GM12878 (cell line): ENCODE measurements at regions not wholly inside any gene's neighbourhood (a gene's known extent, or its start where the extent isn't known, plus 50 kb on each side); places are given as distances from the start of the nearest gene placed in this dataset.

Experiments
- ATAC-seq: fragments of 200-7000 bp; cut with Tn5 transposase; 3 replicates; pipeline ENCODE4 v1.9.1; 2020; ENCODE audit warnings: mild to moderate bottlenecking, moderate library complexity
- BruUV-seq: library from RNA; stranded (reverse); fragments of 400-500 nt; replicated peaks from 2 replicates; lab custom pipeline; 2021; lab: Mats Ljungman, UMichigan
- CTCF ChIA-PET: fragments of 300-600 bp; sonication (Branson Sonifier 250); formaldehyde crosslinking; extraction: SDS; loops from one replicate; lab custom pipeline; 2021; ENCODE audit warnings: inconsistent platforms; lab: Yijun Ruan, JAX
- POLR2A ChIA-PET: fragments of 350-600 bp; formaldehyde crosslinking; extraction: SDS; loops from one replicate; lab custom pipeline; 2021; ENCODE audit warnings: inconsistent platforms; lab: Charles Lee
- RAD21 ChIA-PET: fragments of 300-600 bp; sonication (Branson Sonifier 250); formaldehyde crosslinking; loops from one replicate; lab custom pipeline; 2023; ENCODE audit warnings: antibody characterized with exemption; ENCODE audit not compliant: unreplicated experiment; lab: Charles Lee
- SMC1A ChIA-PET: fragments of 300-600 bp; sonication (Branson Sonifier 250); formaldehyde crosslinking; loops from one replicate; lab custom pipeline; 2023; ENCODE audit not compliant: unreplicated experiment, uncharacterized antibody; lab: Charles Lee
- DNase-seq: peaks from one replicate; pipeline ENCODE4 v3.0.0-alpha.2; 2011; ENCODE audit warnings: low read depth, low spot score
- FAIRE-seq: peaks from 3 replicates; lab custom pipeline; 2011; peaks lifted over from hg19 to GRCh38; lab: Jason Lieb, UNC
- H2AFZ ChIP-seq: 2 replicates; pipeline ENCODE4 v1.6.0; 2011; ENCODE audit warnings: low read depth, low read length, control low read depth; ENCODE audit not compliant: control insufficient read depth
- H3K27ac ChIP-seq: 2 replicates; pipeline ENCODE4 v1.5.1; 2011; ENCODE audit warnings: control low read depth; ENCODE audit not compliant: control insufficient read depth, insufficient read depth
- H3K27me3 ChIP-seq, 2 experiments: replicated peaks in 1 of 2; 2 replicates each; pipeline versions ENCODE4 v1.6.0 to v1.6.1; 2011; ENCODE audit warnings: low read length in 1 of 2; ENCODE audit not compliant: control insufficient read depth in 2 of 2, insufficient read depth in 2 of 2
- H3K36me3 ChIP-seq, 2 experiments: 2 replicates each; pipeline ENCODE4 v1.5.1; 2011; ENCODE audit warnings: low read length in 1 of 2; ENCODE audit not compliant: control insufficient read depth in 2 of 2, insufficient read depth in 2 of 2
- H3K4me1 ChIP-seq: 2 replicates; pipeline ENCODE4 v1.6.1; 2011; ENCODE audit warnings: mild to moderate bottlenecking, low read length, moderate library complexity, mixed read lengths; ENCODE audit not compliant: control insufficient read depth, insufficient read depth
- H3K4me2 ChIP-seq: 2 replicates; pipeline ENCODE4 v1.6.0; 2011; ENCODE audit warnings: control low read depth; ENCODE audit not compliant: control insufficient read depth, insufficient read depth
- H3K4me3 ChIP-seq: fragments of 200-600 bp; sonication (generic); 2 replicates; pipeline ENCODE4 v1.5.1; 2016
- H3K79me2 ChIP-seq: 2 replicates; pipeline ENCODE4 v1.6.0; 2011; ENCODE audit warnings: low read length; ENCODE audit not compliant: control insufficient read depth, insufficient read depth
- H3K9ac ChIP-seq: 2 replicates; pipeline ENCODE4 v1.8.0; 2011; ENCODE audit warnings: low read length, control low read depth, mixed read lengths; ENCODE audit not compliant: control insufficient read depth, insufficient read depth
- H3K9me3 ChIP-seq: replicated peaks from 3 replicates; pipeline ENCODE4 v1.5.1; 2011; ENCODE audit warnings: mild to moderate bottlenecking, low read length; ENCODE audit not compliant: control insufficient read depth, insufficient read depth
- H4K20me1 ChIP-seq: 2 replicates; pipeline ENCODE4 v1.6.0; 2011; ENCODE audit not compliant: control insufficient read depth, insufficient read depth
- BCL3 ChIP-seq: IDR thresholded peaks from 2 replicates; pipeline ENCODE4 v1.6.1; 2011; ENCODE audit warnings: borderline replicate concordance, low read depth, mild to moderate bottlenecking, moderate library complexity, low read length; ENCODE audit not compliant: insufficient read depth, poor library complexity, severe bottlenecking
- BHLHE40 ChIP-seq, 2 experiments: fragments of 450-650 bp in 1 of 2; IDR thresholded peaks; 2 replicates each; pipeline ENCODE4 v1.6.1; 2011 to 2017; ENCODE audit warnings: low read depth in 2 of 2, borderline replicate concordance in 1 of 2, improper control_type of control experiment in 1 of 2, low read length in 1 of 2, mild to moderate bottlenecking in 1 of 2
- RB1 ChIP-seq: fragments of 450-650 bp; formaldehyde crosslinking; IDR thresholded peaks from 2 replicates; pipeline ENCODE4 v1.6.1; 2017; ENCODE audit warnings: mild to moderate bottlenecking, borderline replicate concordance
- SIX5 ChIP-seq: IDR thresholded peaks from 2 replicates; pipeline ENCODE4 v1.6.1; 2011; ENCODE audit warnings: mild to moderate bottlenecking, low read depth, low read length, moderate library complexity; ENCODE audit not compliant: severe bottlenecking
- WGBS: methylation state at CpG from one replicate; pipeline ENCODE4 v1.1.6; 2016; ENCODE audit warnings: low lambda C conversion rate; ENCODE audit not compliant: insufficient replicate concordance, insufficient coverage; ENCODE audit errors: missing lambda C conversion rate; 5-methylcytosine and 5-hydroxymethylcytosine counted together
- in situ Hi-C: fragments of 300-500 bp; cut with MboI; formaldehyde crosslinking; loops from 9 replicates; pipeline ENCODE4 v1.14.3; 2018; ENCODE audit warnings: mixed read lengths
- intact Hi-C: fragments of 100-400 bp; cut with micrococcal nuclease; formaldehyde crosslinking; loops from one replicate; pipeline ENCODE4 v1.14.2; 2022; ENCODE audit not compliant: unreplicated experiment

GRCh38 chr5:147084702-147085101 lies 150.1 kb upstream of the STK32A start:
- Histone ChIP-seq H3K36me3 (no peaks in the 10 kb centered on the region), H3K4me1 (no peaks in the 10 kb centered on the region), H2AFZ (no peak overlapping the region), H3K27me3 (no peaks in the 10 kb centered on the region), H3K27ac (no peak overlapping the region), H3K9me3 (no peaks in the 10 kb centered on the region), H3K9ac (no peak overlapping the region), H3K79me2 (no peaks in the 10 kb centered on the region), H3K4me2 (no peak overlapping the region), H3K4me3 (no peak overlapping the region), H4K20me1 (no peaks in the 10 kb centered on the region)
- intact Hi-C loops (no loop called here), in situ Hi-C loops (no loop called here)
- WGBS: 53% methylated on average over 1 of the region's 1 CpG
- no TSS peak for BruUV-seq
- SMC1A ChIA-PET: no interaction called here
- FAIRE-seq: no peak
- no peak for DNase-seq
- ATAC-seq: no peak
- no peak for TF ChIP-seq BCL3
- TF ChIP-seq BHLHE40 (IDR thresholded peaks at IDR 0.05; ENCODE audit: borderline replicate concordance in 1 of 2, low read depth in 2 of 2, low read length in 1 of 2): no peak
- no peak for TF ChIP-seq SIX5
- POLR2A ChIA-PET: no interaction called here
- RAD21 ChIA-PET: no interaction called here
- CTCF ChIA-PET: no interaction called here

- no peak overlapping the region for H3K4me3 ChIP-seq
- POLR2A ChIA-PET: no interaction called here
- H3K79me2 ChIP-seq: no peaks in the 10 kb centered on the region
- no peak for ATAC-seq
- no peak for FAIRE-seq
- TF ChIP-seq RB1: no peak
- TF ChIP-seq, all 136 proteins: peak for 0
- ChIA-PET CTCF (interaction anchor here (1.4 kb wide), 1 partner anchor 13 kb away, joined by 3 read pairs; no protein-coding TSS in a partner anchor), SMC1A (no interaction called here), RAD21 (no interaction called here)
- in situ Hi-C loops (no loop called here), intact Hi-C loops (no loop called here)
- DNase-seq: no peak
- H3K27ac ChIP-seq: no peak overlapping the region
- H4K20me1 ChIP-seq: no peaks in the 10 kb centered on the region
- no peak overlapping the region for H3K9ac ChIP-seq
- WGBS: 10% methylated on average over 7 of the region's 7 CpGs
- H3K36me3 ChIP-seq: no peaks in the 10 kb centered on the region
- no TSS peak for BruUV-seq
- no peak overlapping the region for H3K4me2 ChIP-seq
- no peak overlapping the region for H2AFZ ChIP-seq
- no peaks in the 10 kb centered on the region for H3K27me3 ChIP-seq
- H3K9me3 ChIP-seq: no peaks in the 10 kb centered on the region
- H3K4me1 ChIP-seq: no peaks in the 10 kb centered on the region
Observed at GRCh38 chr5:147085409-147085808, 149.4 kb upstream of the STK32A start.
